Endodermal cell (in vitro differentiated cells): ENCODE measurements at regions not wholly inside any gene's neighbourhood (a gene's known extent, or its start where the extent isn't known, plus 50 kb on each side); places are given as distances from the start of the nearest gene placed in this dataset.

ENCODE experiments used
- DNase-seq: peaks from one replicate; pipeline ENCODE4 v3.0.0-alpha.2; 2017
- H3K27ac ChIP-seq: 2 replicates; pipeline ENCODE4 v1.5.1; 2013; ENCODE audit warnings: mild to moderate bottlenecking, low read depth, low read length, moderate library complexity
- H3K27me3 ChIP-seq: 2 replicates; pipeline ENCODE4 v1.6.1; 2013; ENCODE audit warnings: mild to moderate bottlenecking, low read length, moderate library complexity; ENCODE audit not compliant: insufficient read depth, control insufficient read depth, poor library complexity, severe bottlenecking
- H3K36me3 ChIP-seq: 2 replicates; pipeline ENCODE4 v1.7.0; 2013; ENCODE audit warnings: mild to moderate bottlenecking, low read length, moderate library complexity; ENCODE audit not compliant: control insufficient read depth, insufficient read depth
- H3K4me1 ChIP-seq: one replicate; pipeline ENCODE4 v1.7.0; 2013; ENCODE audit warnings: low read length; ENCODE audit not compliant: control insufficient read depth, insufficient read depth
- H3K4me3 ChIP-seq: 2 replicates; pipeline ENCODE4 v1.5.1; 2013; ENCODE audit warnings: mild to moderate bottlenecking, low read length, moderate library complexity
- H3K9ac ChIP-seq: 2 replicates; pipeline ENCODE4 v1.6.1; 2013; ENCODE audit warnings: mild to moderate bottlenecking, low read length, moderate library complexity; ENCODE audit not compliant: poor library complexity, severe bottlenecking; ENCODE audit errors: extremely low read depth
- H3K9me3 ChIP-seq: 2 replicates; pipeline ENCODE4 v1.6.1; 2013; ENCODE audit warnings: mild to moderate bottlenecking, low read length, moderate library complexity; ENCODE audit not compliant: control insufficient read depth
- H3K27ac Mint-ChIP-seq: 2 replicates; pipeline ENCODE4 v1.8.0; 2020; ENCODE audit warnings: mixed read lengths
- H3K27me3 Mint-ChIP-seq: 2 replicates; pipeline ENCODE4 v1.8.0; 2021; ENCODE audit warnings: mild to moderate bottlenecking, mixed read lengths; ENCODE audit not compliant: insufficient read depth
- H3K36me3 Mint-ChIP-seq: 2 replicates; pipeline ENCODE4 v1.8.0; 2020; ENCODE audit warnings: low read depth, mixed read lengths
- H3K4me1 Mint-ChIP-seq: 2 replicates; pipeline ENCODE4 v1.8.0; 2020; ENCODE audit warnings: mixed read lengths
- H3K4me3 Mint-ChIP-seq: 2 replicates; pipeline ENCODE4 v1.8.0; 2020; ENCODE audit warnings: mild to moderate bottlenecking, moderate library complexity, mixed read lengths
- H3K9me3 Mint-ChIP-seq: 2 replicates; pipeline ENCODE4 v1.8.0; 2020; ENCODE audit warnings: mild to moderate bottlenecking, mixed read lengths
- CTCF ChIP-seq: fragments of 200-600 bp; sonication (generic); conservative IDR thresholded peaks from 2 replicates; pipeline ENCODE4 v1.5.0; 2021; ENCODE audit warnings: antibody characterized with exemption, mild to moderate bottlenecking
- WGBS, 2 experiments: methylation state at CpG; one replicate each; pipeline versions ENCODE4 v1.1.5 to v1.1.7; 2013; ENCODE audit warnings: missing lambda C conversion rate in 2 of 2, mixed read lengths in 1 of 2; ENCODE audit not compliant: insufficient coverage in 1 of 2, insufficient read length in 1 of 2; 5-methylcytosine and 5-hydroxymethylcytosine counted together

GRCh38 chr2:181120625-181121024 is 140.2 kb downstream of the UBE2E3 start:
- DNase-seq = no peak
- 86% methylated on average over 1 of the region's 1 CpG; no CpG with 5 or more reads in 1 of the 2 experiments for WGBS, 2 experiments
- no peak overlapping the region for H3K27ac ChIP-seq
- H3K9me3 ChIP-seq = no peaks in the 10 kb centered on the region
- no peaks in the 10 kb centered on the region for H3K4me1 ChIP-seq
- no peak overlapping the region for H3K4me3 ChIP-seq
- Mint-ChIP-seq H3K36me3 (no peaks in the 10 kb centered on the region), H3K4me1 (peaks cover 12% of the 10 kb centered on the region), H3K9me3 (no peaks in the 10 kb centered on the region), H3K27ac (no peak overlapping the region), H3K27me3 (peaks cover 58% of the 10 kb centered on the region), H3K4me3 (no peak overlapping the region)
- no peak for TF ChIP-seq CTCF
- no peak overlapping the region for H3K9ac ChIP-seq
- H3K27me3 ChIP-seq = peaks cover 65% of the 10 kb centered on the region
- no peaks in the 10 kb centered on the region for H3K36me3 ChIP-seq

DNA sequence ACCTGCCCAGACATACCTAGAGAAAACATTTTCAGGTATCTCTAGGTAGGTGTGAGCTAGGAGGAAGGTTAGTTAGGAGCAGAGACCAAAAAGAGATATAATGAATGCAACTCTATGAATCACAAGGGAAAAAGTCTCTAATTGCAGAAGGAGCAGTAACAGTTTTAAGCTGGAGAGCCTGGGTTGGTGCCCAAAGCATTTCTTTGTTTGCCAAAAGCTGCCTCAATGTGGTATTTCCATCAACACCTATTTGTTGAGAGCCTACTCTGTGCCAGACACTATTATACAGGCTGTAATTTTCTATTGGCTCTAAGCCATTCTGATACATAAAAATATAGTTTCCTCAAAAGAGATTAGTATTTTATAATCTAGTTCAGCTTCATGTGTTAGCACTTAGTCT is 141.6 kb downstream of the UBE2E3 start:
- H3K4me1 Mint-ChIP-seq = peaks cover 12% of the 10 kb centered on the region
- Histone ChIP-seq H3K4me1 (no peaks in the 10 kb centered on the region), H3K36me3 (no peaks in the 10 kb centered on the region), H3K27me3 (peaks cover 51% of the 10 kb centered on the region), H3K27ac (no peak overlapping the region), H3K4me3 (no peak overlapping the region), H3K9me3 (no peaks in the 10 kb centered on the region), H3K9ac (no peak overlapping the region)
- no peaks in the 10 kb centered on the region for H3K9me3 Mint-ChIP-seq
- H3K36me3 Mint-ChIP-seq = no peaks in the 10 kb centered on the region
- peaks cover 48% of the 10 kb centered on the region for H3K27me3 Mint-ChIP-seq
- DNase-seq = no peak
- TF ChIP-seq CTCF = no peak
- no peak overlapping the region for H3K27ac Mint-ChIP-seq
- H3K4me3 Mint-ChIP-seq = no peak overlapping the region

GRCh38 chr2:181122601-181123000 is 142.2 kb downstream of the UBE2E3 start:
- Mint-ChIP-seq H3K4me3 (no peak overlapping the region), H3K36me3 (no peaks in the 10 kb centered on the region)

More at GRCh38 chr2:181122601-181123000, 142.2 kb downstream of the UBE2E3 start:
- H3K27ac ChIP-seq = no peak overlapping the region
- Mint-ChIP-seq H3K27me3 (peaks cover 43% of the 10 kb centered on the region), H3K4me1 (peaks cover 9% of the 10 kb centered on the region), H3K9me3 (no peaks in the 10 kb centered on the region), H3K27ac (no peak overlapping the region)
- H3K4me1 ChIP-seq = no peaks in the 10 kb centered on the region
- H3K36me3 ChIP-seq = no peaks in the 10 kb centered on the region
- H3K9me3 ChIP-seq = no peaks in the 10 kb centered on the region
- H3K9ac ChIP-seq = no peak overlapping the region
- no peak for TF ChIP-seq CTCF
- DNase-seq = no peak
- no peak overlapping the region for H3K4me3 ChIP-seq
- H3K27me3 ChIP-seq = peaks cover 45% of the 10 kb centered on the region
- WGBS, 2 experiments = 85% methylated on average over 2 of the region's 2 CpGs; no CpG with 5 or more reads in 1 of the 2 experiments
